HG03439 (cell line): ENCODE measurements at regions not wholly inside any gene's neighbourhood (a gene's known extent, or its start where the extent isn't known, plus 50 kb on each side); places are given as distances from the start of the nearest gene placed in this dataset.

Experiments
- ATAC-seq: cut with Tn5 transposase; IDR thresholded peaks from one replicate; pipeline ENCODE4 v1.9.1; 2021; ENCODE audit warnings: mild to moderate bottlenecking, moderate library complexity; ENCODE audit not compliant: unreplicated experiment

DNA sequence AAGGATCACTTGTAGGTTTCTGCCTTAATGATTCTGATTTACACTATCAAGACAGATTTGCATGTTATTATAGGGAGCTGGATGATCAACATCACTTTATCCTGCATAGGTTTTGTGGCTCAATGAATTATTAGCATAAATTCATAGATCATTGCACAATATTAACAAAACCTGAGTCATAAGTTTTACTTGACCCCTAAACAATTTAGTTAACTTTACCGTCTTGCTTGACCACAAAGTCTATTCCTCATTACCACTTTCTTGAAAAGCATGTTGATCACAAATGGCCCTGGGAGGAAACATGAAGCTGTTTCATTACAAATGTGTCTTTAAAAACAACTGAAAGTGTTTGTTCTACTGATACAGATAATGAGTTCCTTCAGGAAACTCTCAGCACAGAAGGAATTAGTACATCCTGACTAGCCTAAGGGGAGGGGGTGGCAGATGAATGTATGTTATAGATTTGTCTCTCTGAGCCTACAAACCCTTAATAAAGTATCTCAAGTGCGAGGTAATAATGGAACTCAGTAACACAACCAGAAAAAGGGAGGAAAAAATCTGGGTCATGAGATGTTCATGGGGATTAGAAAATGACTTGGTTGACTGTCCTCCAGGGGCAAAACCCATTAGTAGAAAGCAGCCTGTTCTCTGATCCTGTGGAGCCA lies 303.4 kb downstream of the PIK3C3 start:
- no peak for ATAC-seq

DNA sequence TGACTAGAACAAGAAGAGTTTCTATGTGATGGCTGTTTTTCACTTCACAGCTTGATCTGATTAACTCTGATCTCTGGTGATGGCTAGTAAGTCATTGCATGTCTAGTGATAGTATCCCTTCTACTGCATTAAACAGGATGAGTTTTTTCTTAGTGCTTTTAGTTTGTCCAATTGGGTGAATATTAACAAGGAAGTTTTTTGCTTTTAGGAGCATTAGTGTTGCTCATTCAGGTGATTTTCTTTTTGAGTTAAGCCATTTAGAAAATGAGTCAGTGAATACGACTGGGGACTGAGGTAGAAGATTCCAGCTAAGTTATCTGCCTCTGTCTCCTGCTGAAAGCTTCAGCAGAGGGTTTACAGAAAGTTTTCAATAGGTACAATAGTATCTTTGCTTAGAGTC lies 306.7 kb downstream of the PIK3C3 start:
- no peak for ATAC-seq

DNA sequence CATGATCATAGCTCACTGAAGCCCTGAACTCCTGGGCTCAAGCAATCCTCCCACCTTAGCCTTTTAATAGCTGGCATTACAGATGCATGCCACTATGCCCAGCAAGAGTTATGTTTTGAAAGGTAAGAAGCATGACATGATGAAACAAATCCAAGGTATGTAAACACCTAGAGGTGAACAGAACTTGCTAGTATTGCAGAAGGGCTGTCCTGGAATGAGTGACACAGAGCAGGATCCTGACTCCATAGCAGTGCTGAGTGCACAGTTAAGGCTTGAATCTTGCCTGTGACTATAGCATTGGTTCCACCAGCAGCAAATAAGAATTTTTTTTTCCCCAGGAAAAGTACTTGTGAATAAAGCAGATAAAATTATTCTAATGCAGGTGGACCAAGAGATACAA lies 309.5 kb downstream of the PIK3C3 start:
- ATAC-seq = no peak

DNA sequence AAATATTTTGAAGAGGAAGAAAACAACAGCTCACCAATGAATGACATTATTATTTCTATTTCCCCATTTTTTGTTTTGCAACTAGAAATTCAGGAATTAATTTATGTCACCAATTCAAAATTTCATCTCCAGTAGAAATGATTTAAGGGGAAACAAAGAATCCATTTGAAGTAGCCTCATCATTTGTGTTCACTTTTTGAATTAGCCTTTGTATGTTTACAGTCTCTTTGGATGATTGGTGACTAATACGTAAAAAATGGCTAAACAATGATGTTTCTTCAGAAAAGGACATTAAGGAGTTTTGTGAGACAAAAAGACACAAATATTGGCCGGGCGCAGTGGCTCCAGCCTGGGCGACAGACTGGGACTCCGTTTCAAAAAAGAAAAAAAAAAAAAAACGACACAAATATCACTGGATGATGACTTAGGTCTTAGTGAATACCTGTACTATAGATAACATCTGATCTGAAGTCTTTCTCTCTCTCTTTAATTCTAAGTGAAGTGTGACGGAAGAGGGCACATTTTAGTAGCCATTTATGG lies 313.2 kb downstream of the PIK3C3 start:
- ATAC-seq = no peak

DNA sequence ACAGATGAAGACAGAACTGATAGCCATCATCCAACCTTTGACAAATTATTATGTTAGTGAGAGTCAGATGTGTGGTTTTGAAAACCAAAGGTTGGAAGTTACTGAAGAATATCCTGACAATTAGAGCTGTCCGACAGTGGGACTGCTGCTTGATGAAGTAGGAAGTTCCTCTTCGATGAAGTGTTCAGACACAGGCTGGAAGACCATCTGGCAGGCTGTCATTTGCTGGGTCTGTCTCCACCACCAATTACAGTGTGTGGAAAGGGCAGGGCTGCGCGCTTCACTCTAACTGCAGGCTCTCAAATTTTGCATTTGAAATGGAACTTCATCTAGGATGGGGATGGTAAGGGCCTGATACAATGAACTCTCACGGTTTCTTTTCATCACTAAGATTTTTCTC lies 313.8 kb downstream of the PIK3C3 start:
- ATAC-seq = no peak

DNA sequence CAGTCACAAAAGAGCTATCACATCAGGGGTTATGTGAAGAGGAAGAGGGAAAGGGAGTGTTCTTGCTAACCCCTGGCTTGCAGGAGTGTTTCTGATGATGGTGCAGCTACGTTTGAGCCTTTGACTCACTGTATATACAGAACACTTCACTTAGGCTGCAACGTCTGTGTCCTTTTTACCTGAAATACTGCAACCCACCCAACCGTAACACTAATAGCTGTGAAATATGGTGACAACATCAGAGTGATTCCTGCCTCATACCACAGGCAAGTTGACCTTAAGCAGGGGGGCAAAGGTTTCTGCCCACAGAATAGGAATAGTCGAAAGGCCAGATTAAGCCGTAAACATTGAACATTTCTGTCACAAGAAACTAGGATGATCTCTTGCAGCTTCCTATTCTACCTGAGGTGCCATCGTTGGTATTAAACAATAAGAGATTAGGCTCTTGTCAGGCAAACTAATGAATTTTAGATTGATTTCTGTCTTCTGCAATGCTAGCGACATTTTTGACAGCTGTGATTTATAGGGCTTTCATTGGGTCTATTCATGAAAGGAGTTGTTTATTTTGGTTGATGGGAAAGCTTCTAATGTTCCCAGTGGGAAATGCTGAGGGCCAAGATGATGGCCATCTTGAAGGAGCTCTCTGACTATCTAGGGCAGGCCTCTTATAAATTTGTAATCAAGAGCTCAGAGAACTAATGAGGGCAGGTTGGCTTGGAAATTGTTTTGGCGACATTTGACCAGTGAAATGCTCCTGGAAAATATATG lies 316.8 kb downstream of the PIK3C3 start:
- no peak for ATAC-seq

DNA sequence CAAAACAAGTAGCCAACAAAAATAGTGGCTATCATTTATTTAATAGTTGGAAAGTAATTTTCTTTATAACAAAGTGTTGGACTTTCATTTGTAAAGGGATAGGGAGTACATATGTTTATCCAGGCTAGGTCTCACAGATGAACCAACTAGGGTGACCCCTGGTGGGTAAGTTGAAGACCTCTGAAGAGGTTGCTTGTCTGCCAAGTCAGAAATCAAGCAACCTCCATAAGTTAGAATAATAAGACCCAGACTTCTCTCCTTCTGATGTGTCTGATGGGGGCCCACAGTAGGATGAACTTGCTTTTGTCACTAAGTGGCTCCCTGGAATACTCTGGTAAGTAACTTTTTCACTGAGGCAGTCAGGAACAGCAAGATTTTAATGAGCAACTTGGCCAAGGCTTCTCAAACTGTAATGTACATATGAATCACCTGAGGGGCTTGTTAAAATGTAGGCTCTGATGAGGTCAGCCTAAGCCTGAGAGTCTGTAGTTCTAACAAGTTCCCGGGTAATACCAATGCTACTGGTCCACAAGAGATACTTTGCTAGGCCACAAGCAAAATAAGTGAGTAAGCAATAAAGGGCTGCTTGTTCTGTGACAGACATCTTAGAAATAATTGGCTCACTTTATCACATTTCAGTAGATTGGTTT lies 319.6 kb downstream of the PIK3C3 start:
- no peak for ATAC-seq

DNA sequence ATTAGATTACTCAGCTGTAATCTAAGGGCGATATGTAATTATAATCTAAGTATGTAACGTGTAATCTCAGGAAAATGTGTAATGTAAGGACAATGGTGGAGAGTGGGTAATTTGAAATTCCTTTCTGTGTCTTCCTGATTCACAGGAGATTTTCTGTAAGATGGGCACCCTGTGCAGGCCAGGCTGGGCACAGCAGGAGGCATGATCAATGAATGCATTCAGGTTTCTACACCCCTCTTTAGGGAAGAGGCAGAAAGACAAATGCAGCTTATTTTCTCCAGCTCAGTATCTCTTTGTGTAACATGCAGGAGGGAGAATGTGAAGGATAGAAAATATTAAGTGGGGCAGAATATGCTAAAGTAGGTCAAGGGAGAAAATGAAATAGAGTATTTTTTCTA lies 320.1 kb downstream of the PIK3C3 start:
- no peak for ATAC-seq

DNA sequence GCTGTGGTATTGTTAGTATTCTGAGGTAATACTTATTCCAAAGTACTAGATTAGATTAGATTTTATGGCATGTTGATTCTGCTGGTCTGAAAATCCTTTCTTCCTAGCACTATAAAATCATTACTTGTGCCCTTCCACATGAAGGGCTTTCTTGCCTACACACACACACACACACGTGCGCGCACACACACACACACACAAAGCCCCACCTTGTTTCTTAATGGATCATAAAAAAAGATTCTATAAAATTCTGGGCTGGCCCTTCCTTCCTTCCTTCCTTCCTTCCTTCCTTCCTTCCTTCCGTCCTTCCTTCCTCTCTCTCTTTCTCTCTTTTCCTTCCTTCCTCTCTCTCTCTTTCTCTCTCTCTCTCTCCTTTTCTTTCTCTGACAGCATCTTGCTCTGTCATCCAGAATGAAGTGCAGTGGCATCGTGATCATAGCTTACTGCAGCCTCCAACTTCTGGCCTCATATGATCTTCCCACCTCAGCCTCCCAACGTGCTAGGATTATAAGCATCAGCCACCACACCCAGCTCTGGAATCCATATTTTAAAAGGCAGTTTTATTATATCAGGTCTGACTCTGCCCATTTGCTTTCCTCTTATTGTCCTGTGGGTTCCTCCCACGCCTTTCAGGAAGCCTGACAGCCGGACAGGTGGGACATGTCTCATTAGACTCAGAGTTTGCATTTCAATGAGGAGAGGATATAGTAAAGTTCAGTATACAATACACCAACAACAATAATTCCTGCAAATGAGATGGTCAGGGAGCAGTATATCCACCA lies 321.1 kb downstream of the PIK3C3 start:
- ATAC-seq = no peak

DNA sequence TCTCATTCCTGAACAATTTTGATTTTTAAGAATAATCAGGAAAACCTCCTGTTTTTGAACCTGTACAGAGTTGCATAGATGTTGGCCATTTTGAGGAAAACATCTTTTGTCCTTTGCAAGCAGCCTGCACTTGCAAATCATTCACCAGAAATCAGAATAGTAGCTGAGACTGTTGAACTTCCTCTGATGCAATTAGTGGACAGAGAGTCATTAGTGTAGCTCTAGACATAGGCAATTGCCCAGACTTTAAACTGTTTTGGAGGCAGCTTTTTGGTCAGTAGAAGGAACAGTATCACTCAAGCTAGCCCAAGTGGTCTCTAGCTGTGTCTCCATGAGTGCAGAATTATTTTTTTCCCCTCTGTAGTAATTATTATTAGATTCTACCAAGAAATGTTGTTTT lies 326.1 kb downstream of the PIK3C3 start:
- no peak for ATAC-seq

DNA sequence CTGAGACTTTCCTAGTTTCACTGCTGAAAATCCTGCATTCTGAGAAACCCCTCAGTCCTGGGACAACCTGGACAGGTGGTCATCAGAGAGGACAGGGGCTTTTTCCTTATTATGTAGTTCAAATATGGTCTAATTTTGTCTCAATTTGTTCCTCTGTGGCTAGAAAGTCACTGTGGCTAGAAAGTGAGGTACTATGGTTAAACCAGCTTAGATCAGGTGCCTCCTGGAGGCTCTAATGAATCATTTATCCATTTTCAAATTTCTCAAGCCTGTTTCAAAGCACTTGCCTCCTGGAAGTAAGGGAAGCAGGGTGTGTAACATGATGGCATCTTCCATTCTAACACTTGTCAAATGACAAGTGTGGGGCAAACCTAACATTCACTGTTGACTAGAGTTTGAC lies 326.8 kb downstream of the PIK3C3 start:
- ATAC-seq = no peak

DNA sequence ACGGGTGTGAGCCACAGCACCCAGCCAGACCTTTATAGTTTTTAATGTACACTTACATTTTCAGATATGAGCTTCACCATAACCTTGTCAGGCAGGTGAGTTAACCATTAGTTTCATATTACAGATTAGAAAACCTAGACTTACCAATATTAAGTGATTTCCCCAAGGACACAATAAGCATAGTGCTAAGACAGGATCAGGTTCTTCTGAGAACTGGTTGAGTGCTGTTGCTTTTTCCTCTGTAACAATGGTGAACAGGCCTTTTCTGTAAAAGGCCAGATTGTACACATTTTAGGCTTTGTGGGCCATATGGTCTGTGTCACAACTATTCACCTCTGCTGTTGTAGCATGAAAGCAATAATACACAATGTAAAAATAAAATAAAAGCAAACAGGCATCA lies 332.0 kb downstream of the PIK3C3 start:
- ATAC-seq = no peak

DNA sequence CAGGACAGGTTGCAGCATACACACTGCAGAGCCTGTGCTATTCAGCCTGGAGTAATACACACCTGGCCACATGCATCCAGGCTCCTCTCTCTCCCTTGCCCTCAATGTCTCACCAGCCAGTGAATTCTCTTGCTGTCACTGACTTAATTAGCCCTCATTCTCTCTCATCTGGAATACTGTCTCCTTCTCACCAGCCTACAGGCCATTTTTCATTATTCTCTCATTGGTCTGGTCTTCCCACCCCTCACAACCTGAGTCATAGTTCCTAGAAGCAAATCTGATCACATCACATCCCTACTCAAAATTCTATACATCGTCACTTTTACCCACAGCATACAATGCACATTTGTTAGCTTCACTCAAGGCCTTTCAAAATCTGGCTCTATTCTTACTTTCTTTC lies 333.1 kb downstream of the PIK3C3 start:
- no peak for ATAC-seq

DNA sequence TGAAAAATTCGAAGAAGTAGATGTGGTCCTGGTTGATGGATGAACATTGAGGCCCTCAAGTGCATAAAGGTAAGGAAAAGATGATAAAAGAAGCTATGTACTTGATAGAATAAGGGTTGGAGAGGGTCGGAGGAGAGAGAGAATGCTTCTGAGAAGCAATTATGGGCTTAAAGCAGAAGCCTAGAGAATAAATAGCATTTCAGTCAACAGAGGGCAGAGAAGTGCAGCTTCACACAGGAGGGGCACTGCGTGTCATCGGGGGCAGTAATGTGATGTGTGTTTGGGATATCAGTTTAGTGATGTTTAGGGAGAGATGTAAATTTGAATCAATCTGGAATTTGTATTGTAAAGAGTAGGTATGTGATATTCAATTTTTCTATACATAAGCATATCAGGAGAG lies 334.5 kb downstream of the PIK3C3 start:
- no peak for ATAC-seq

DNA sequence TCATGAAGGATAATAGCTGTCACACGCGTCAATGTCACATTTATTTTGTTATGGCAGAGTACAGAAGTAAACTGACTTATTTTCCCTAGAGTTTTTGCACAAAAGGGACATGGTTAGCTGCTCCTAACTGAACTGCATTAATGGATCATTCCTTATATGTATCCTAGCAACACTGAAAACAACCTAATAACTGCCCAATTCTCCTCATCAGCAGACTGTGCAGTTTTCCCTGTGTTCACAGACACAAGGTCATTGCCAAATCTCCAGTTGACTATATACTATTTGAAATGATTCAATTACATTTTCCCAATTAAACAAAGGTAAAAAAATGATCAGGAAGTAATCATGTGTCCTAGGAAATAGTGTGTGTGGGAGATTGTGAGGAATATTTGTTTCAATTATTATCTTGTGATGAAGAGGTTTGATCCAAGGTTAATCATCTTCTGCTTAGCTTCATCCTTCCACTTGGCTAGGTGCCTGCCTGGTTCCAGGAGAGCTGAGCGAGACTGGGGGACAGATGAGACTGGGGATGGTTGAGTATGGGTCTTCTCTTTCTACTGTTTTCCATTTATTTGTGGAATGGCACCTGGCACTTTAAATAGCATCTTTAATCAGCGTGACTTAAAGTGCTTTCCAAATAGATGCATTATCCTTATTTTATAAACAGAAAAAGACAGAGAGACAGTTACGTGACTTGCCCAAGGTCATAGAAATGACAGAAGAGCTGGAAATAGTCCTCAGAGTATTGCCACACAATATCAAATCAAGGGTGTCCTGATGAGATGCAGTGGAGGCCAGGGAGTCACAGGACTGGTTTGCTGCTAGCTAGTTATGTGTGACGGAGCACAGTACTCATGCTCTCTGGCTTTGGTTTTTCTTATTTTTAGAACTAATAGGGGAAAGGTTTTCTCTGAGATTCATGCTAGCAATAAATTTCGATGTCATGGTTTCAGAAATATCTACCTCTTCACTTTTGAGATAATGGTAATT lies 335.6 kb downstream of the PIK3C3 start:
- no peak for ATAC-seq

DNA sequence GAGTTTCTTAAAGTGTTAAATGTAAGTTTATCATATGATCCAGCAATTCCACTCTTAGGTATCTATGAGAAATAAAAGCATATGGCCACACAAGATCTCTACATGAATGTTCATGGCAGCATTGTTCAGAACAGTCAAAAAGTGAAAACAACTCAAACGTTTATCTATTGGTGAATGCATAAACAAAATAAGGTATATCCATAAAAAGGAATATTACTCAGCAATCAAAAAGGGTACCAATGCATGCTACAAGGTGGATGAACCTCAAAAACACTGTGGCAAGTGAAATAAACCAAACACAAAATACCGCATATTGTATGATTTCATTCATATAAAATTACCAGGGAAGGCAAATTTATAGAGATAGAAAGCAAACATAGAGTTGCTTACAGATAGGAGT lies 337.6 kb downstream of the PIK3C3 start:
- ATAC-seq = no peak

DNA sequence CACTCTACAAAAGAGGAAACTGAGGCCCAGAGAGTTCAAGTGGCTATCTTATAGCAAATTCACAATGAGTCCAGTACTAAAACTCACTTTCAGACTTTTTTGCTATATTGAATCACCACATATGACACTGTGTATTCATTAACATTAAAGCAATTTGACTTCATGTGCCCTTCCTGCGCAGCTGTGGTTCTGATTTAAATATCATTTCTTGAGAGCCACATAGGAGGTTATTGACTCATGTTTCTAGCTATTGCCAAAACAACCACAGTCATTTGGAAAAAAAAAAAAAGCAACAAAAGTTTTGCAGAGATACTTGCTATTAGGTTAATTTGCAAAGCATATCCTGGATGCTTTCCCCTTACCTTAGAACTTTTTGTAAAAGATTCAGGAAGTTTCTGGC lies 341.2 kb downstream of the PIK3C3 start:
- ATAC-seq = no peak

DNA sequence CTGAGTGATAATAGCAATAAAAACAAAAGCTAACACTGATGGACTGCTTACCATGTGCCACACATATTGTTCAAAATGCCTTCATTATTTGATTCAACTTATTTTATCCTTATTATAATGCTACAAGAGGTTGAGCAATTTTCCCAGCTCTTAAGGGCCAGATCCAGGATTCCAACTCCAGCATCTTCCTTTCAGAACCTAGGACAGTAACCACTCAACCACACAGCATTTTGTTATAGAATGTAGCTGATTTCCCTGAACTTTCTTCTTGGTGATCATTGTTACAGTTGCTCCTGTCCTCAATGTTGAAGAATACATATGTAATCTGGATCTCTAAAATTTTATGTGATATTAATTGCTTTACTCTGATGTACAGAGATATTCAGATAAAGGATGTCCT lies 341.7 kb downstream of the PIK3C3 start:
- no peak for ATAC-seq

DNA sequence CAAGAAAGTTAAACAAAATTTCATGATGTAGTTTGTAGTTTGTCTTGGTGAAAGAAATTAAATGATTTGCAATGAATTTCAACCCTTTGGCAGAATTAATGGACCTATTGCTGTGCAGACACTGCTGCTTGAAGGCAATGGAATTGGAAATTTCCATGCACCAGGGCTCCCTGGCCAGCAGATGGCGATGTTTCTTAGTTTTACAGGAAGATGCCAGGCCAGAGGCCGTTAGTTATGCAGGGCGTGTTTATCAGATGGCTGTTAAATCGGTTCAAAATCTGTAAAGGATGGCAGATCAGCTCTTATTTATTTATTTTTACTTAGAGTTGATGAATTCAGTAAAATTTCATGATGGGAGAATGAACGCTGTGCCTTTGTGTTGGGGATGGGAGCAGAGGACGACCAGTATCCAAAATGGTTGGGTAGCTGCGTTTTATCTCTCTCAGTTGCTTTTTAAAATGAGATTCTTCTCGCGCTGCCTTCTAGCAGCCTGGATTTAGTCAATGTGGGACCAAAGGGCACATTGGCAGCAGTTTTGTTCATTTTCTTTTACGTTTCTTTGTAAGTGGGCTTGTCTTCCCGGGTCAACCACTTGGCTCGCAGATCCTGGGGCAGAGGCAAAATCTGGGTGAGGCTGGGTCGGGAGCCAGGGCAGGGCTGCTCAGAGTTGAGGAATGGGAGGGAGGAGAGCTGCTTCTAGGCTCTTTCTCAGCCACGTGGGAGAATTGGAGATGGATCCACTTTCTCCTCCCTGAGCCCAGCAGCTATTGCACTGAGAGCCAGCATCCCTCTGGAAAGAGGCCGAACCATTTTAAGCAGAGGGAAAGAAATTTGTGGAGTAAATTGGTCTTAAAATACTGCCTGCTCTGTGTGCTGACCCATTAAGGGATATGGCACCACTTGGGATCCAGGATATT lies 344.0 kb downstream of the PIK3C3 start:
- ATAC-seq = peak; percentile 91
